GM19455 (cell line): ENCODE measurements at regions not wholly inside any gene's neighbourhood (a gene's known extent, or its start where the extent isn't known, plus 50 kb on each side); places are given as distances from the start of the nearest gene placed in this dataset.

Source experiments
- ATAC-seq: cut with Tn5 transposase; IDR thresholded peaks from one replicate; pipeline ENCODE4 v1.9.1; 2021; ENCODE audit not compliant: unreplicated experiment

DNA sequence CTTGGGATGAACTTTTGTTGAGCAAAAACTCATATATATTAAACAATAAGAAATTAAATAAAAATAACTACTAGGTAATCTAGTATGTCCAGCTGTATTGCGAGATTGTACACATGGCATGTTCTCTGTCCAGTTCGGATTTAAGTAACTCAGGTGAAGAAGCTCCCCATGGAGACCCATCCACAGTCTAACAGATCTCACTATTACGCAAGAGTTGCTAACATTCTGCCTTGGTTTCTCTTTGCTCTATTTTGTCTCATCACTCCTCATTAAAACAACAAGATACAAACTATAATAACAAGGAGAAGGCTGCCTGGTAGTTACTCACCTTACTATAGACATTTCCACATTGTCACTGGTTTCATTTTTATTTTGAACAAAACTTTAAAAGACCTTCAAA lies 1372.3 kb upstream of the CELF2 start:
- no peak for ATAC-seq

DNA sequence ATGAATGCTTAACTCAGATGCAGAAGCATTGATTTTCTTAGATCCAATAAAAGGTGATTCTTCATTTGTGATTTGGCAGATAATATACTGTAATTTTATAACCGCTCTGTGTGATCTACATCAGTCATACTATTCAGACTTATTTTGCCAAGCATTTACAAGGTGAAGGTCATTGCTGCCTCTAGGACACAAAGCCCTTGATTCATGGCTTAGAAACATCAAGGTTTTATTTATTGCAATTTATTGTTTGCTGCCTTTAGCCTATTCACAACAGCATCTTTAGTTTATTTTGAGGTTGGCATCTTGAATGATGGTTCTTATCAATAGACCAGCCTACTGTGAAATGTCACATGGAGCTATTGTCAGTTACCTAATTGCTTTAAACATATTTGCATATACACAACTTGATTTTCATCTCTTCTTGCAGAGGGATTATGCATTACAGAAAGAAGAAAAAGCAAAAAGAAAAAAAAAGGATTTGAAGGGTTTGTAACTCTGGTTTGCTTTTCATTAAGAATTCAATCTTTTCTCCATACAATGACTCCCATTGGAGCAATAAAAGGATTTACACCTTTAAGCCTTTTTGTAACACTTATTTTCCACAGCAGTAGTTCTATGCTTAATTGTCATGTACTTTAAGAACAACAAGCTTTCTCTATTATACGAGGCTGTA lies 1371.6 kb upstream of the CELF2 start:
- no peak for ATAC-seq

DNA sequence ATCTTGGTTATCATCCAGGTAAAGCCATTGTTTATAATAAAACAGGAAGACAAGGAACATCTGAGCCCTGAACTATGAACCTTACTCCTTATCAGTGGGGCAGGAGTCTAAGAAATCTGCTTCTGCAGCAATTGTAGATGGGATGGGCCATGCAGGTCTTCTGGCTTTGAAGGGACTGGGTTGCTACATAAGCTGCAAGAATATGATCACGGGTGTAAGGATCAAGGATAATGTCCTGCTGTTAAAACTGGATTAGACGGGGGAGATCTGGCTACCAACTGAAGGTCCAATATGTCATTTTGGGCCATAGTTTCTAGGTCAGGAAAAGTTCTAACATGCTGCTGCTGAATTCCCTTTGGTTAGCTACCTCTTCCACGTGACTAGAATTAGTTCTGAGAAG lies 1363.4 kb upstream of the CELF2 start:
- ATAC-seq, result no peak

DNA sequence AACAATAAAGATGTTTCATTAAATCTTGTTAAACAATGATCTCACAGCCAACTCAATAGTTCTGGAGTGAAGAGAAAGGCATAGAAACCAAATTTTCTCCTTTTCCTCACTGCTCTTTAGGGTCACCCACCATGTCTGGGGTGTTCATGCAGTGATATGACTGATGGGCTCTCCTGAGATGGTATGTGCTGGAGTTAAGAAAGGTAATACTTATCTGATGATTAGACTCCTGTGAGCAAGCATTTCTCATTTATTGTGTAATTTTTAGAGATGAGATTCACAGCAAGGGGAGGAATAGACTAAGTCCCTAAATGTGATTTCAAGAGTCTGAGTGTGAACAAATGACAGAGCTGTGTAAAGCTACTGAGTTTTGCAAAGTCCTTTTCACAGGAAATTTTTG lies 1361.3 kb upstream of the CELF2 start:
- no peak for ATAC-seq

DNA sequence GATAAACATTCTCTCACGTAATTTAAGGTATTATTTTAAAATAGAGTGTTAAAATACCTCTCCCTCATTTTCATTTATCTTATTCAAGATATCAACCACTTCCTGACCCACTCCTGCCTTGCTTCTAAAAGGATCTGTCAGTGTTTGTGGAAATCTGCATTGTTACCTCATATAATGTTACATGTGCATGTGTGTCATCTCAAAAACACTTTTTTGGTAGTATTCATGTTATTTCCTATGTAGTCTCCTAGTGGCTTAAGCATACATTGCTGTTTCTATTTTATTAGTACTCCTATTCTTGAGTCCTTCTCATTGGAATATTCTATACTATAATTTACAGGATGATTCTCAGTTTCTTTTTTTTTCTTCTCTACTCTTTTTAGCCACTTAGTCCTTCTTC lies 1360.7 kb upstream of the CELF2 start:
- ATAC-seq, result no peak

DNA sequence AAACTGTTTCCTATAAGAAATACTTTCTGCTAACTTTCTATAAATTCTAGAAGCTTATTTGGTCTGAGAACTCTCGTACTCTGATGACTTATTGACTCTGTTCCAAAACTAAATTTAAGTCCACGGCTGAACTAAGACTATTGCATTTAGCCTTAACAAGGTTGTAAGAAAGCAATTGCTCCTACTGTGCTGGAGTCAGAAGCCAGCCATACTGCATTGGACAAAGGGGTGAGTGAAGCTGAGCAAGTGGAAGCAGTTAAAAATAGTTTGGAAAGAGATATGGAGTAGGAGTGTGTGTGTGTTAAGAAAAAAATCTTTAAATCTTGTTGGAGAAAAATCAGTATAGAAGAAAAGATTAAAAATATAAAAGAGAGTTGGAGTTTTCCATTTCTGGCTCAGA lies 1360.1 kb upstream of the CELF2 start:
- ATAC-seq, result no peak

DNA sequence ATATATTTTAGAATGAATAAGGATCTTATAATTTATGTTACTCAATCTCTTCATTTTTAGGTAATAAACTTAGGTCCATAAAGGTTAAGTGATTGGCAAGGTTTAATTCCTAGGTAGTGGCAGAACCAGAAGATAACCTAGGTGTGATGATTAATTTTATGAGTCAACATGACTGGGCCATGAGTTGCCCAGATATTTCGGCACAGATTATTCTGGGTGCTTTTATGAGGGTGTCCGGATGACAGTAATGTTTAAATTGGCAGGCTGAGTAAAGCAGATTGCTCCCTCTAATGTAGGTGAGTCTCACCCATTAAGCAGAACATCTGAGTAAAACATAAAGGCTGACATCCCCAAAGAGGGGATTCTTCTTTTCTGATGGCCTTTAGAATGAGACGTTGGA lies 1349.3 kb upstream of the CELF2 start:
- ATAC-seq, result no peak

DNA sequence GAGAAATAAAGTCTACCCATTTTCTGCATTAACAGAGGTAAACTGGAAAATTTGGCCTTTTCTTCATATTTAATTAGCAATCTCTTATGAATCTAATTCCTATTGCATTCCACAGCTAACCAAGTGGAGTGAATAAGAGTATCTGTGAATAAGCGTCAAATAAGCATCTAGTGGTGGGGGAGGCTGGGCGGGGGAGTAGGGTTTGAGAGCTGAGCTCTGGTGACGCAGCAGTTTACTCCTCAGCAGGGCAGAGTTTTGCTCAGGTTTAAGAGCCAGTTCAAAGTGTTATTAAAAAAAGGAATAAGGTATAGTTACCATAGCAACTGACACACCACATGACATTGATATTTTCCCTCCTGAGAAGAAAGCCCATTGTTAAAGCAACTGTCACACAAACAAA lies 1346.8 kb upstream of the CELF2 start:
- no peak for ATAC-seq

DNA sequence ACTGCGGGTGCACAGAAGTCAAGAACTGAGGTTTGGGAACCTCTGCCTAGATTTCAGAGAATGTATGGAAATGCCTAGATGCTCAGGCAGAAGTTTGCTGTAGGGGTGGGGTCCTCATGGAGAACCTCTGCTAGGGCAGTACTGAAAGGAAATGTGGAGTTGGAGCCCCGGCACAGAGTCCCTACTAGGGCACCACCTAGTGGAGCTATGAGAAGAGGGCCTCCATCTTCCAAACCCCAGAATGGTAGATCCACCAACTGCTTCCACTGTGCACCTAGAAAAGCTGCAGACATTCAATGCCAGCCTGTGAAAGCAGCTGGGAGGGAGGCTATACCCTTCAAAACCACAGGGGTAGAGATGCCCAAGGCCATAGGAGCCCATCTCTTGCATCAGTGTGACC lies 1336.0 kb upstream of the CELF2 start:
- ATAC-seq, result no peak

DNA sequence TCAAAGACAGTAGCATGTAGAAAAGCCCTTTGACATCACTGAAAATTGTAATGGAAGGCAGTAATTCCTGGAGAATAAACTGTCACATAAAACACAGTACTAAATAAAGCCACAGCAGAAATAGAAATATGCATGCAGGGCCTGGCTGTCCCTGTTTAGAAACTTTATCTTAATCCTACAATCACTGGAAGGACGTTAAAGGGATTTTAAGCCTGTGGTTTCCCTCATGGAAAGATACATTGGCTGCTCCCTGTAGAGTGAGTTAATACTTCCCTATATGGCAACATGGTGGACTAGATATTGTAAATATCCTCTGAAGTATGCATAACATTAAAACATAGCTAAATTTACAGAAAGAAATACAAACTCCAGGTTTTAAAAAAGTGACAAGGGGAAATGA lies 1334.9 kb upstream of the CELF2 start:
- no peak for ATAC-seq

DNA sequence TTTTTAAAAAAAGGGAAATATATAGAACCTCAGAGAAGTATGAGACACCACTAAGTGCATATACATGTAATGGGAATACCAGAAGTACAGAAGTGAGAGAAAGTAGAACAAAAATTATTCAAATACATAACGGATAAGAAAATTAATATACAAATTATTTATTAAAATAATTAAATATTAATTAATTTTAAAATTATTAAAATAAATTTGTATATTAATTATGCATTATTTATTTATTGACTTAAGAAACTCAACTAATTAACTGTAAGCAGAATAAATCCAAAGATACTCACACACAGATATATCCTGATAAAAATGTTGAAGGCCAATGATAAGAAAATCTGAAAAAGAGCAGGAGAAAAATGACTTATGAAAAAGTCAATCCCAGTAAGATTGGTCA lies 1333.5 kb upstream of the CELF2 start:
- ATAC-seq, result no peak

DNA sequence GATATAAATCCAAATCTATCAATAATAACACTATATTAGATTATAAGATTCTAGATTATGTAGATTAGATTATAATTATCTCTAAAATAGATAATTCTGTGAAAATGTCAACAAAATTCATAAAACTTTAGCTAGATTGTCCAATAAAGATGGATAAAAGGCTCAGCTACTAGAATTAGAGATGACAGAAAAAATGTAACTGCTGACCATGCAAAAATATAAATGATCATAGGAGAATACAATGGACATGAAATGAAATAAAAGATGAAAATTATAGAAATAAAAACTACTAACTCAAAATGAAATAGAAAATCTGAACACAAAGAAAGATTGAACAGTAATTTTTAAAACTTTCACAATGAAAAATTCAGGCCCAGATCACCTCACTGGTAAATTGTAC lies 1332.1 kb upstream of the CELF2 start:
- ATAC-seq, result no peak

DNA sequence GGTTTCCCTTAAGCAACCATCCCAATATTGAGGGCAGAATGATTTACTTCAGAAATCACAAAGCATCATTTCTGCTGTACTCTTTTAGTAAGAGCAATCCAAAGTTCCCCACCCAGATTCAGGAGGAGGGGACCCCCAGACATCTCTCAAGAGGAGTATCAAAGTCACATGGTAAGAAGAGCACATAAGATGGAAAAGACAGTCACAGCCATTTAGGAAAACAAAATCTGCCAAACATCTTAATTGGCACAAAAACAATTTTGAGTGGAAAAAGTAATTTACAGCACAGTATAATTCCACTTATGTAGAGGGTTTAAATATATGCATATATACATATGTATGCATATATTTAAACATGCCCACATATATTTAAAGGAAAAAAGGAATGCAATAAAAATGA lies 1329.0 kb upstream of the CELF2 start:
- no peak for ATAC-seq

DNA sequence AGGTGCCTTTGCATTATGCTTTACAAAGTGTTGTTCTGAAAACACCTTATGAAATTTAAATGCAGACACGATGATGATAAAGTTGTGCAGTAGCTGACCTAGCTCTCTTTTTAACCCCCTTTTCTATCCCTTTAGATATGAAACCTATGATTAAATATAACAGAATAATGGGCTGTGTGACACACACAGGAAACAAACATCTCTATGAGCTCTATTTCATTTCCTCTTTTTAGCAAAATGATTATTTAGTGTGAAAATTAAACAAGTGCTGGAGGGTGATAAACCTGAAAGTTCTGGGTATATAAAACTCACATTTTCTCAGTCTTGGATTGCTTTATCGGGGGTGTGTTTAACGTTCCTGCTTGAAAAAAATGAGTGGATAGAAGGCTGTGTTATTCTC lies 1310.5 kb upstream of the CELF2 start:
- no peak for ATAC-seq

DNA sequence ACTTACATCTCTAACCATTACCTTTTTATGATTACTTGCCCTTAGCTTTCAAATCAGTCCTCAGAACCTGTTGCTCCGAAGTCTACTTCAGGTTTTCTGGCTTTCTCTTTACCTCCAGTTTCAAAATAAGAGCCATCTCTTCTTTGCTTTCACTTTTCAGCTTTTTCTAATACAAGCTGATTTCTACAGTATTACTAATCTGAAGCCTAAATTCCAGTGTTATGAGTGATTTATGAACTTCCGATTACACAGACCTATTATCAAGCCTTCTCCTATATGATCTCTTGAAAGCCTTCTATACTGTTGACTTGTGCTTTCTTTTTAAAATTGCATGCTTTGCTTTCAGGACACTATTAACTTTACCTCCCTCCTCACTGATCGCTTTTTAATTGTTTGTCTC lies 1307.8 kb upstream of the CELF2 start:
- no peak for ATAC-seq

DNA sequence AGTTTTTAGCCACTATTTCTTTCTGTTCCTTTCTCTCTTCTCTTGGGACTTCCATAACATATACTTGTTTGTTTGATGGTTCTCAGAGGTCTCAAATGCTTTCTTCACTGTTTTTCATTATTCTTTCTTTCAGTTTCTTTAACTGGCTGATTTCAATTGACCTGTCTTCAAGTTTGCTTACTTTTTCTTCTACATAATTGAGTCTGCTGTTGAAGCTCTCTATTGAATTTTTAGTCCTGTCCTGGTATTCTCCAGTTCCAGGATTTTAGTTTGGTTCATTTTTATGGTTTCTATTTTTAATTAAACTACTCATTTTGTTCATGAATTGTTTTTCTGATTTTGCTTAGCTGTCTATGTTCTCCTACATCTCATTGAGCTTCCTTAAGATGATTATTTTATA lies 1305.3 kb upstream of the CELF2 start:
- ATAC-seq, result no peak

DNA sequence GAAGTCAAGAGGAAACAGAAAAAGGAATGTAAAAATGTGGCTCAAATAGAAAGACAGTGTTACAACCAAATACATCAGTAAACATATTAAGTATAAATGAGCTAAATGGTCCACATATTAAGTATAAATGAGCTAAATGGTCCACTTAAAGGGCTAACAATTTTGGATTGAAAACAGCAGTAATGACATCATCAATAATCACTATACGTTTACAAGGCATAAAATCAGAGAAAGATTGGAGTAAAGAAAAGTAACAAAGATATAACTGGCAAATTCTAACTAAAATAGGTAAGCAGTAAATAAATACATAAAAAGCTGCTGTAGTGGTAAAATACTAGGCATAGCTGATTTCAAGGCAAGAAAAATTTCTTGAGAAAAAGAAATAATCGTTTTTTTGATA lies 1298.4 kb upstream of the CELF2 start:
- no peak for ATAC-seq

DNA sequence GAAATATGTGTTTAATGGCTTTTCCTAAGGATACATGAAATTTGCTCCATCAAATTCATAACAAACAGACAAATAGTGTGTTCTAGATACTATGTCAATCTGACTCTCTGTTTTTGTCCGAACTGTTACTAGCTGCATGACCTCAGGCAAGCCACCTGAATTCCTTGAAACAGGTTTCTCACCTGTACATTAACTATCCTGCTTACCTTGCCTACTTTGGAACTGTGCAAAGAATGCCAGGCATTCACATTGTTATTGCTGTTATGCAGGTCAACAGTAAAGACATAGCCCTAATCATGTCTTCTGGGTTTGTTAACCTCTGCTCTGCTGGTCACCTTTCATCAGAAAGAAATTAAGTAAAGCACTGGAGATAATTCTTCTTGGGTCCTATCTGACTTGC lies 1283.9 kb upstream of the CELF2 start:
- ATAC-seq, result no peak

DNA sequence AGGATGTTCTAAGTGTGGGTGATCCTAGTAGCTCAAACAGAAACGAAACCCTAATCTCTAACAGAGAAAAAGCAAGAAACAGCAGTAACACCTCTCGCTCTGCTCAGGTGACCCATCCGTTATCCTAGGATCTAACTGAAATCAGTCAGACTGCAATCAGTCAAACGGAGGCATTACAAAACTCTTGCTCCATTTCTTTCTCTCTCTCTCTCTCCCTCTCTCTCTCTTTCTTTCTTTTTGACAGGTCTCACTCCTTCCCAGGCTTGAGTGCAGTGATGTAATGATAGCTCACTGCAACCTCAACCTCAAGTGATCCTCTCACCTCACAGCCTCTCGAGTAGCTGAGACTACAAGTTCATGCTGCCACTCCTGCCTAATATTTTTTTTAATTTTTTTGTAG lies 1283.5 kb upstream of the CELF2 start:
- ATAC-seq, result no peak

DNA sequence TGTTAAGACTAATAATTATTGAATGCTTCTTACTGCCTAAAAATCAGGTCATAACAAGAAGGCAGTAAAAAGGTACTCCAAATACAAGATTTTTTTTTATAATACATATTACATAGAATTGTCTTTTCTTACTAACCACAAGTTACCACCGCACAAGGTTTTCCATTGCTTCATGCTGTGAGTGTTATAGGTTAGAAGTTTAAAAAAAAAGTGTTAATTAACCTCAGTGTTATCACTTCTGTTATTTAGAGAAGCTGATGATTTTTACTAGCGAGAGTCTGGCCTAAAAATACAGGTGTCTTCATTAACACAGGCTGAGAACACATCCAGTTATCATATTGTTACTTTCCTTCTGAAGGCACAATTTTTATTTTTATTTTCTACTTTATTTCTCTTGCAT lies 1281.9 kb upstream of the CELF2 start:
- ATAC-seq, result no peak

DNA sequence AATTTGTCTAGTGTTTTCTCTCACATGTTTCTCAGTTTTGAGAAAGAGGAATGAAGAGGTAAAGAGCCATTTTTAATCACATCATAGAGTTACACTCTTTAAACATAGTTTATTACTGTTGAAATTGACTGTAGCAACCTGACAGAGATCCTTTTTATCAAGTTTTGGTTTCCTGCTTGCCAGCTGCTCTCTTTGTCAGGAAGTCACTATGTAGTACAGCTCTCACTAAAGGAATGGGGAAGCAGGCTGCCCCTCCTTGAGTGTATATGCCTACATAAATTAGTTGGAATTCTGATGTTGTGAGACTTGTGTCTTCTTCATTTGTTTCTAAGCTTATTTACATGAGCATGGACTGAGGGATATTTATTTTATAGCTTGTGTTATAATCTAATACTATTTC lies 1274.0 kb upstream of the CELF2 start:
- ATAC-seq, result no peak

DNA sequence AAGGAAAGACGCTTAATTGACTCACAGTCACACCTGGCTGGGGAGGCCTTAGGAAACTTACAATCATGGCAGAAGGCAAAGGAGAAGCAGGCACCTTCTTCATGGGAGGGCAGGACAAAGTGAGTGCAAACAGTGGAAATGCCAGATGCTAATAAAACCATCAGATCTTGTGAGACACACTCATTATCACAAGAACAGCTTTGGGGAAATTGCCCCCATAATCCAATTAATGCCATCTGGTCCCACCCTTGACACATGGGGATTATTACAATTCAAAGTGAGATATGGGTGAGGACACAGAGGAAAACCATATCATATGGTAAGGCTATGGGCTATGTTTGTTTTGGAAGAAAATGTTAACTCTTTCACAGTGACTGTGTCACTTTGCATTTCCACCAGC lies 1272.5 kb upstream of the CELF2 start:
- no peak for ATAC-seq

DNA sequence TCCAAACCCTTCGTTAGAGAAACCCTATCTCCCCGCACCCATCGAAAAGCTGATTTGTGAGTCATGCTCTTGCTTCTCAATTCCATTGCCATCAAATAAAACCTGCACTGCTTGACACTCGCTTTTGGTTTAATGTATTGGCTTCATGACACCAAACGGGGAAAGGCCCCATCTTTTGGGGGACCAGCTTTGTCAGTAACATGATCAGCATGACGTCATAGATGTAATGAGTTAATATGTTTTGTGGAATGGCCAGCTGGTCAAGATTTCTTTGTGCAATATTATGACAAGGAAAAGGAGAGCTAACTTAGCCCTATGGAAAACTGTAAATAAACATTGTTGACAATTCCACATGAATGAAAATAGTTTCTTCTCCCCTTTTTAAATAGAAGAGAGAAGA lies 1260.5 kb upstream of the CELF2 start:
- no peak for ATAC-seq

DNA sequence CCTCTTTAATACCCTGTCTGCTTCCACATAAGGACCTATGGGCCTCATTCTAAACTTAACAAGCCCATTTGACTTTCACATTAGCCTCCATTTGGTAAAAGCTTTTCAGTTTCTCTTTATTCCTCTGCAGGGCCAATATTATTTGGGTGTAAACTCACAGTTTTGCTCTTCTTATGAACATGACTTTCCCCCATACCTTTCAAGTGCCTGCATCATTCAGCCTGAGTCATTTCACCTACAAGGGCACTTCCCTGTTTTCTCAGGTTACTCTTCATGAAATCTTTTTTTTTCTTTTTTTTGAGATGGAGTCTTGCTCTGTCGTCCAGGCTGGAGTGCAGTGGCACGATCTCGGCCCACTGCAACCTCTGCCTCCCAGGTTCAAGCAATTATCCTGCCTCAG lies 1258.1 kb upstream of the CELF2 start:
- no peak for ATAC-seq
